HG02852 (cell line): ENCODE measurements at regions not wholly inside any gene's neighbourhood (a gene's known extent, or its start where the extent isn't known, plus 50 kb on each side); places are given as distances from the start of the nearest gene placed in this dataset.
"Not testable (repeated sequence)": the region's sequence is repeated elsewhere in the genome, so short reads cannot be mapped to it uniquely, and the experiment has no call there.

Experiments used
- ATAC-seq: cut with Tn5 transposase; IDR thresholded peaks from one replicate; pipeline ENCODE4 v1.9.1; 2021; ENCODE audit warnings: mild to moderate bottlenecking, moderate library complexity; ENCODE audit not compliant: unreplicated experiment

GRCh38 chr9:29233193-29233592 lies 1659.9 kb upstream of the C9orf72 start:
- ATAC-seq = no peak

GRCh38 chr9:29241320-29241719 lies 1668.0 kb upstream of the C9orf72 start:
- no peak for ATAC-seq

- no peak for ATAC-seq
Measured at GRCh38 chr9:29245351-29245750, 1672.1 kb upstream of the C9orf72 start.

- not testable (repeated sequence) for ATAC-seq
Measured at GRCh38 chr9:29270400-29270799, 1697.1 kb upstream of the C9orf72 start.

- no peak for ATAC-seq
Measured at GRCh38 chr9:29282121-29282520, 1708.8 kb upstream of the C9orf72 start.

- ATAC-seq = no peak
Measured at GRCh38 chr9:29285818-29286217, 1712.5 kb upstream of the C9orf72 start.

- ATAC-seq = no peak
Measured at GRCh38 chr9:29289365-29289764, 1716.1 kb upstream of the C9orf72 start.

- ATAC-seq = no peak
Measured at GRCh38 chr9:29290516-29290915, 1717.2 kb upstream of the C9orf72 start.

GRCh38 chr9:29297592-29297991 lies 1724.3 kb upstream of the C9orf72 start:
- ATAC-seq = no peak

GRCh38 chr9:29311221-29311620 lies 1737.9 kb upstream of the C9orf72 start:
- ATAC-seq = no peak

- ATAC-seq = no peak
Measured at GRCh38 chr9:29312327-29312726, 1739.0 kb upstream of the C9orf72 start.

GRCh38 chr9:29319736-29320513 lies 1746.6 kb upstream of the C9orf72 start:
- no peak for ATAC-seq

GRCh38 chr9:29322240-29322639 lies 1749.0 kb upstream of the C9orf72 start:
- peak; percentile 81 for ATAC-seq

GRCh38 chr9:29325894-29326293 lies 1752.6 kb upstream of the C9orf72 start:
- no peak for ATAC-seq

GRCh38 chr9:29332789-29333188 lies 1759.5 kb upstream of the C9orf72 start:
- ATAC-seq = no peak

GRCh38 chr9:29336281-29336680 lies 1763.0 kb upstream of the C9orf72 start:
- no peak for ATAC-seq

GRCh38 chr9:29339387-29339786 lies 1766.1 kb upstream of the C9orf72 start:
- ATAC-seq = no peak

GRCh38 chr9:29348999-29349398 lies 1775.7 kb upstream of the C9orf72 start:
- ATAC-seq = no peak

GRCh38 chr9:29389421-29389820 lies 1816.1 kb upstream of the C9orf72 start:
- ATAC-seq = no peak

- no peak for ATAC-seq
Measured at GRCh38 chr9:29390859-29391258, 1817.6 kb upstream of the C9orf72 start.

- ATAC-seq = no peak
Measured at GRCh38 chr9:29393064-29393463, 1819.8 kb upstream of the C9orf72 start.

GRCh38 chr9:29394855-29395254 lies 1821.6 kb upstream of the C9orf72 start:
- ATAC-seq = no peak

- no peak for ATAC-seq
Measured at GRCh38 chr9:29397148-29397547, 1823.9 kb upstream of the C9orf72 start.
